H1 (cell line): ENCODE measurements at regions not wholly inside any gene's neighbourhood (a gene's known extent, or its start where the extent isn't known, plus 50 kb on each side); places are given as distances from the start of the nearest gene placed in this dataset.

Source experiments
- CTCF ChIA-PET: fragments of 300-600 bp; sonication (Branson Sonifier 250); formaldehyde crosslinking; loops from one replicate; lab custom pipeline; 2021; ENCODE audit not compliant: partially characterized antibody; lab: Charles Lee
- POLR2A ChIA-PET: fragments of 300-600 bp; sonication (Branson Sonifier 250); formaldehyde crosslinking; loops from one replicate; lab custom pipeline; 2021; ENCODE audit warnings: inconsistent platforms; ENCODE audit not compliant: partially characterized antibody; lab: Charles Lee
- DNase-seq, 2 experiments: peaks; one replicate each; pipeline versions ENCODE4 v3.0.0 to v3.0.0-alpha.2; 2010 to 2022; ENCODE audit warnings: low spot score in 2 of 2, low read depth in 1 of 2, mixed read lengths in 1 of 2
- FAIRE-seq: peaks from 2 replicates; lab custom pipeline; 2011; peaks lifted over from hg19 to GRCh38; lab: Jason Lieb, UNC
- H2AFZ ChIP-seq: 2 replicates; pipeline ENCODE4 v1.8.1; 2012; ENCODE audit warnings: low read length, inconsistent platforms
- H2AK5ac ChIP-seq: 2 replicates; pipeline ENCODE4 v1.6.1; 2013; ENCODE audit warnings: low read depth, low read length
- H2BK120ac ChIP-seq: replicated peaks from 2 replicates; pipeline ENCODE3; 2013; ENCODE audit warnings: low read depth, low read length, inconsistent platforms
- H2BK12ac ChIP-seq: 2 replicates; pipeline ENCODE4 v1.6.1; 2013; ENCODE audit warnings: low read depth, low read length
- H2BK15ac ChIP-seq: 2 replicates; pipeline ENCODE4 v1.6.1; 2013; ENCODE audit warnings: low read length
- H2BK20ac ChIP-seq: 2 replicates; pipeline ENCODE4 v1.6.1; 2013; ENCODE audit warnings: low read length
- H2BK5ac ChIP-seq: 2 replicates; pipeline ENCODE4 v1.6.1; 2013; ENCODE audit warnings: low read depth, low read length
- H3K14ac ChIP-seq: 2 replicates; pipeline ENCODE4 v1.6.1; 2013; ENCODE audit warnings: inconsistent platforms; ENCODE audit not compliant: insufficient read length
- H3K18ac ChIP-seq: 2 replicates; pipeline ENCODE4 v1.6.1; 2013; ENCODE audit warnings: low read length; ENCODE audit errors: extremely low read depth
- H3K23ac ChIP-seq: 2 replicates; pipeline ENCODE4 v1.6.1; 2013; ENCODE audit warnings: inconsistent platforms; ENCODE audit not compliant: insufficient read length
- H3K23me2 ChIP-seq: 2 replicates; pipeline ENCODE4 v1.6.1; 2013; ENCODE audit warnings: low read depth, low read length
- H3K27ac ChIP-seq: 2 replicates; pipeline ENCODE4 v1.6.1; 2011; ENCODE audit warnings: low read depth, low read length, inconsistent platforms
- H3K27me3 ChIP-seq, 4 experiments: replicated peaks in 1 of 4; 1 replicate in 1 of 4; 2 replicates in 3 of 4; pipeline versions ENCODE4 v1.6.1 to v1.8.1; 2011 to 2013; ENCODE audit warnings: low read length in 3 of 4, mild to moderate bottlenecking in 3 of 4, inconsistent platforms in 2 of 4, mixed read lengths in 2 of 4, moderate library complexity in 1 of 4; ENCODE audit not compliant: control insufficient read depth in 3 of 4, insufficient read depth in 3 of 4; ENCODE audit errors: extremely low read depth in 1 of 4
- H3K36me3 ChIP-seq, 4 experiments: 2 replicates each; pipeline versions ENCODE4 v1.6.1 to v1.8.1; 2011 to 2013; ENCODE audit warnings: mild to moderate bottlenecking in 4 of 4, low read length in 3 of 4, moderate library complexity in 2 of 4, control low read depth in 1 of 4, inconsistent platforms in 1 of 4; ENCODE audit not compliant: insufficient read depth in 4 of 4, control insufficient read depth in 2 of 4
- H3K4ac ChIP-seq: replicated peaks from 2 replicates; pipeline ENCODE3; 2013; ENCODE audit warnings: low read length, low read depth, mixed read lengths, inconsistent platforms; ENCODE audit not compliant: insufficient read length
- H3K4me1 ChIP-seq, 4 experiments: replicated peaks in 1 of 4; 1 replicate in 1 of 4; 2 replicates in 3 of 4; pipeline versions ENCODE4 v1.6.1 to v1.8.1; 2011 to 2013; ENCODE audit warnings: low read length in 3 of 4, inconsistent platforms in 2 of 4, mixed read lengths in 1 of 4; ENCODE audit not compliant: insufficient read depth in 4 of 4, control insufficient read depth in 3 of 4
- H3K4me2 ChIP-seq, 2 experiments: 2 replicates each; pipeline versions ENCODE4 v1.6.1 to v1.8.1; 2011 to 2013; ENCODE audit warnings: low read depth in 2 of 2, low read length in 2 of 2, control low read depth in 1 of 2, inconsistent platforms in 1 of 2, mild to moderate bottlenecking in 1 of 2; ENCODE audit not compliant: insufficient read depth in 1 of 2
- H3K4me3 ChIP-seq, 4 experiments: fragments of 200-600, 300-600 bp in 1 of 4; sonication (generic), shearing (Covaris generic), sonication (Bioruptor Twin) in 1 of 4; 2 replicates each; pipeline versions ENCODE4 v1.5.1 to v1.8.1; 2011 to 2016; ENCODE audit warnings: low read length in 4 of 4, low read depth in 3 of 4, control low read depth in 2 of 4, inconsistent platforms in 2 of 4, mild to moderate bottlenecking in 2 of 4, mixed read lengths in 1 of 4, moderate library complexity in 1 of 4; ENCODE audit not compliant: insufficient read depth in 2 of 4; ENCODE audit errors: extremely low read depth in 1 of 4
- H3K56ac ChIP-seq: replicated peaks from 2 replicates; pipeline ENCODE3; 2013; ENCODE audit warnings: low read depth, mild to moderate bottlenecking, mixed read lengths, low read length, inconsistent platforms; ENCODE audit not compliant: insufficient read length
- H3K79me1 ChIP-seq: 2 replicates; pipeline ENCODE4 v1.6.1; 2013; ENCODE audit warnings: low read depth, low read length, control low read depth
- H3K79me2 ChIP-seq, 2 experiments: 2 replicates each; pipeline versions ENCODE4 v1.6.1 to v1.8.1; 2012 to 2013; ENCODE audit warnings: low read length in 2 of 2, mild to moderate bottlenecking in 2 of 2, inconsistent platforms in 1 of 2; ENCODE audit not compliant: insufficient read depth in 2 of 2, control insufficient read depth in 1 of 2
- H3K9ac ChIP-seq, 4 experiments: replicated peaks in 1 of 4; 1 replicate in 1 of 4; 2 replicates in 3 of 4; pipeline versions ENCODE4 v1.6.1 to v1.8.1; 2011 to 2013; ENCODE audit warnings: low read depth in 3 of 4, low read length in 3 of 4, control low read depth in 2 of 4, mild to moderate bottlenecking in 2 of 4, moderate library complexity in 2 of 4, inconsistent platforms in 1 of 4; ENCODE audit errors: extremely low read depth in 1 of 4
- H3K9me3 ChIP-seq, 2 experiments: 2 replicates each; pipeline versions ENCODE4 v1.6.1 to v1.8.1; 2012 to 2013; ENCODE audit warnings: mild to moderate bottlenecking in 2 of 2, moderate library complexity in 2 of 2, control low read depth in 1 of 2, inconsistent platforms in 1 of 2, low read depth in 1 of 2, low read length in 1 of 2, mixed read lengths in 1 of 2; ENCODE audit not compliant: insufficient read depth in 2 of 2
- H4K20me1 ChIP-seq, 2 experiments: replicated peaks in 1 of 2; 2 replicates each; pipeline versions ENCODE3 to v1.8.1; 2011 to 2013; ENCODE audit warnings: inconsistent platforms in 2 of 2, low read length in 2 of 2, mild to moderate bottlenecking in 1 of 2; ENCODE audit not compliant: insufficient read depth in 2 of 2, control insufficient read depth in 1 of 2
- H4K5ac ChIP-seq: 2 replicates; pipeline ENCODE4 v1.6.1; 2013; ENCODE audit warnings: low read length, low read depth, mixed read lengths, inconsistent platforms; ENCODE audit not compliant: insufficient read length
- H4K8ac ChIP-seq: 2 replicates; pipeline ENCODE4 v1.8.0; 2013; ENCODE audit warnings: mild to moderate bottlenecking, moderate library complexity, low read length, inconsistent platforms; ENCODE audit not compliant: insufficient read depth; ENCODE audit errors: extremely low read depth
- H4K91ac ChIP-seq: replicated peaks from 2 replicates; pipeline ENCODE3; 2013; ENCODE audit warnings: low read length, mixed read lengths, inconsistent platforms; ENCODE audit not compliant: insufficient read length
- ASH2L ChIP-seq: fragments of 200-600, 300-600 bp; sonication (generic); IDR thresholded peaks from one replicate; pipeline ENCODE4 v1.7.1; 2017; ENCODE audit warnings: low read length
- SIN3A ChIP-seq, 2 experiments: IDR thresholded peaks in 1 of 2; conservative IDR thresholded peaks in 1 of 2; 2 replicates each; pipeline ENCODE4 v1.6.1; 2011 to 2012; ENCODE audit warnings: low read length in 2 of 2, improper control_type of control experiment in 1 of 2, low read depth in 1 of 2, mild to moderate bottlenecking in 1 of 2
- SUZ12 ChIP-seq: fragments of 200-600 bp; sonication (generic); IDR thresholded peaks from 2 replicates; pipeline ENCODE4 v1.6.1; 2012; ENCODE audit warnings: mild to moderate bottlenecking, inconsistent platforms, low read length, moderate library complexity, mixed read lengths
- TF ChIP-seq, protein P1 (sequence below): IDR thresholded peaks from 2 replicates; pipeline ENCODE4 v1.6.1; 2012; ENCODE audit warnings: low read length, inconsistent platforms

DNA sequence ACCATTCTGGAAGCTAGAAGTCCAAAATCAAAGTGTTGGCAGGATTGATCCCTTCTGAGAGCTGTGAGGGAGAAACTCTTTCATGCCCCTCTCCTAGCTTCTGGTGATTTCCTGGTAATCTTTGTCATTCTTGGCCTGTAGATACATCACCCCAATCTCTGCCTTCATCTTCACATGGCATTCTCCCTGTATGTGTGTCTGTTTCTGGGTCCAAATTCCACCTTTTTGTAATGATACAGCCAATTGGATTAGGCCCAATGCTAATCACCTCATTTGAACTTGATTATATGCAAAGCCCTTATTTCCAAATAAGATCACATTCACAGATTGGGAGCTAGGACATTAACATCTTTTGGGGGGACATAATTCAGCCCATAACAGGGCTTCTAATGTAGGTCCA lies 76.9 kb upstream of the MBIP start:
- no peak overlapping the region for H2AK5ac ChIP-seq
- H3K4ac ChIP-seq = no peak overlapping the region
- POLR2A ChIA-PET = no interaction called here
- CTCF ChIA-PET = interaction anchor here (1.1 to 1.6 kb wide), 7 partner anchors 8 to 328 kb away, joined by 3 to 7 read pairs (median 3); no protein-coding TSS in a partner anchor
- DNase-seq (no peak), FAIRE-seq (no peak)
- no peak overlapping the region for H3K56ac ChIP-seq
- H4K91ac ChIP-seq = no peak overlapping the region
- H2BK12ac ChIP-seq = no peak overlapping the region
- no peaks in the 10 kb centered on the region for H3K27me3 ChIP-seq
- H3K9me3 ChIP-seq = no peaks in the 10 kb centered on the region
- H3K14ac ChIP-seq = no peak overlapping the region
- H3K4me1 ChIP-seq = no peaks in the 10 kb centered on the region
- H3K18ac ChIP-seq = no peak overlapping the region
- no peak overlapping the region for H3K27ac ChIP-seq
- no peaks in the 10 kb centered on the region for H3K79me1 ChIP-seq
- H3K36me3 ChIP-seq = no peaks in the 10 kb centered on the region
- H4K20me1 ChIP-seq = no peaks in the 10 kb centered on the region
- no peak overlapping the region for H3K4me3 ChIP-seq
- H3K9ac ChIP-seq = no peak overlapping the region
- H4K5ac ChIP-seq = no peak overlapping the region
- no peaks in the 10 kb centered on the region for H3K23me2 ChIP-seq
- no peak overlapping the region for H2BK15ac ChIP-seq
- H3K79me2 ChIP-seq = no peaks in the 10 kb centered on the region
- no peak overlapping the region for H2AFZ ChIP-seq
- H2BK20ac ChIP-seq = no peak overlapping the region
- H3K23ac ChIP-seq = no peak overlapping the region
- no peak overlapping the region for H4K8ac ChIP-seq
- H2BK5ac ChIP-seq = no peak overlapping the region
- H3K4me2 ChIP-seq = no peak overlapping the region
- H2BK120ac ChIP-seq = no peak overlapping the region
- TF ChIP-seq SUZ12 = no peak
- TF ChIP-seq ASH2L = no peak
- TF ChIP-seq, protein P1, sequence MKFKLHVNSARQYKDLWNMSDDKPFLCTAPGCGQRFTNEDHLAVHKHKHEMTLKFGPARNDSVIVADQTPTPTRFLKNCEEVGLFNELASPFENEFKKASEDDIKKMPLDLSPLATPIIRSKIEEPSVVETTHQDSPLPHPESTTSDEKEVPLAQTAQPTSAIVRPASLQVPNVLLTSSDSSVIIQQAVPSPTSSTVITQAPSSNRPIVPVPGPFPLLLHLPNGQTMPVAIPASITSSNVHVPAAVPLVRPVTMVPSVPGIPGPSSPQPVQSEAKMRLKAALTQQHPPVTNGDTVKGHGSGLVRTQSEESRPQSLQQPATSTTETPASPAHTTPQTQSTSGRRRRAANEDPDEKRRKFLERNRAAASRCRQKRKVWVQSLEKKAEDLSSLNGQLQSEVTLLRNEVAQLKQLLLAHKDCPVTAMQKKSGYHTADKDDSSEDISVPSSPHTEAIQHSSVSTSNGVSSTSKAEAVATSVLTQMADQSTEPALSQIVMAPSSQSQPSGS = no peak
- TF ChIP-seq SIN3A (conservative IDR thresholded peaks at IDR 0.05 in 1 of 2, IDR thresholded peaks at IDR 0.05 in 1 of 2; ENCODE audit: low read depth in 1 of 2, low read length in 2 of 2) = no peak
